HepG2 (cell line): ENCODE measurements at regions not wholly inside any gene's neighbourhood (a gene's known extent, or its start where the extent isn't known, plus 50 kb on each side); places are given as distances from the start of the nearest gene placed in this dataset.

ENCODE experiments used
- MAZ ChIP-seq, 2 experiments: sonication (generic) in 1 of 2; formaldehyde crosslinking in 1 of 2; IDR thresholded peaks; 2 replicates each; pipeline versions ENCODE4 v1.5.0 to v1.6.1; 2012 to 2020; ENCODE audit warnings: low read depth in 2 of 2, mild to moderate bottlenecking in 2 of 2, borderline replicate concordance in 1 of 2, improper control_type of control experiment in 1 of 2, low read length in 1 of 2, missing genetic modification reagents in 1 of 2, moderate library complexity in 1 of 2
- RBFOX2 ChIP-seq: fragments of 200-400 bp; formaldehyde crosslinking; IDR thresholded peaks from 2 replicates; pipeline ENCODE4 v1.6.1; 2017; ENCODE audit warnings: low read depth, mild to moderate bottlenecking, low read length
- SMC3 ChIP-seq: IDR thresholded peaks from 2 replicates; pipeline ENCODE4 v1.6.1; 2011; ENCODE audit warnings: low read length, improper control_type of control experiment
- ZNF124 ChIP-seq: sonication (generic); formaldehyde crosslinking; IDR thresholded peaks from 2 replicates; pipeline ENCODE4 v1.4.0; 2020; ENCODE audit warnings: missing genetic modification reagents
- ZNF253 ChIP-seq: sonication (generic); formaldehyde crosslinking; IDR thresholded peaks from 2 replicates; pipeline ENCODE4 v1.8.0; 2022; ENCODE audit warnings: mild to moderate bottlenecking, missing genetic modification reagents, borderline replicate concordance
- ZSCAN25 ChIP-seq: sonication (generic); formaldehyde crosslinking; IDR thresholded peaks from 2 replicates; pipeline ENCODE4 v1.8.0; 2022; ENCODE audit warnings: mild to moderate bottlenecking, missing genetic modification reagents
- TF ChIP-seq, protein P1 (sequence below): fragments of 450-650 bp; IDR thresholded peaks from 2 replicates; pipeline ENCODE4 v1.6.1; 2017; ENCODE audit warnings: mild to moderate bottlenecking

DNA sequence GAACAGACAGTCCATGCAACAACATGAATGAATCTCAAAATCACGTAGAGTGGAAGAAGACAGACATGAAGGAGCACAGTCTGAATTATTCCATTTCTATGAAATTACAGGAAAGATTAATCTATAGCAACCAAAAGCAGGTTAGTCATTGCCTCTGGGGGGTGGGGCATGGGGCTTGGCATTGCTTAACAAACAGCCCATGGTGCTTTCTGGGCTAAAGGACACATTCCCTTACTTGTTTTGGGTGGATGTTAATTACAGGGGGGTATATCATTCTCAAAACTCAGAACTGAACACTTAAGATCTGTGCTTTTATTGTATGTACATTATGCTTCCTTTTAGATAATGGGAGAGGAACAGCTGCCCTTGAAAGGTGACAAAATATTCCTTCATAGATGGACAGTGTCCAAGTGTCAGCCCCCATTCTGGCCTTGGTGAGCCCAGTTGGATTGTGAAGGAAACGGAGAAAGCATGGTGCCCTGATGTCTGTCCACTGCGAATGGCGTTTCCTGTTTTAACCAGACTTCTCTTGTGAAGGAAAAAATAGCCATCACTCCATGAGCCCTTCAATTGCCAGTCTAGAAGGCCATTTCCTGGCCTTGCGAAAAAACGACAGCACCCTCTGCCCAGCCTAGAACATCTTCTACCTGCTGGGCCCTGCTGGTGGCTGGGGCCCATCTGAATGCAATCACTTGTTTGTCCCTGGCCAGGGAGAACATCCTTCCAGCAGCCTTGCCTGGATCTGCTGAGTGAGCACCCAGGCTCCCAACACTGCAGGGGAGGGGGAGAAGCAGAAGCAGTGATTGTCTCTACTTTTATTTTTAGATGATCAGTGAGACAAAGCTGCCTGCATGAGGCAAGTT, 179.7 kb downstream of the BCAS1 start:
- TF ChIP-seq MAZ (IDR thresholded peaks at IDR 0.05; ENCODE audit: borderline replicate concordance, low read depth, low read length) (no peak), MAZ (CRISPR knock-in tag; IDR thresholded peaks at IDR 0.05; ENCODE audit: low read depth) (no peak), ZNF253 (CRISPR knock-in tag) (no peak), ZNF124 (no peak), ZSCAN25 (no peak), SMC3 (no peak), RBFOX2 (no peak)
- TF ChIP-seq, protein P1, sequence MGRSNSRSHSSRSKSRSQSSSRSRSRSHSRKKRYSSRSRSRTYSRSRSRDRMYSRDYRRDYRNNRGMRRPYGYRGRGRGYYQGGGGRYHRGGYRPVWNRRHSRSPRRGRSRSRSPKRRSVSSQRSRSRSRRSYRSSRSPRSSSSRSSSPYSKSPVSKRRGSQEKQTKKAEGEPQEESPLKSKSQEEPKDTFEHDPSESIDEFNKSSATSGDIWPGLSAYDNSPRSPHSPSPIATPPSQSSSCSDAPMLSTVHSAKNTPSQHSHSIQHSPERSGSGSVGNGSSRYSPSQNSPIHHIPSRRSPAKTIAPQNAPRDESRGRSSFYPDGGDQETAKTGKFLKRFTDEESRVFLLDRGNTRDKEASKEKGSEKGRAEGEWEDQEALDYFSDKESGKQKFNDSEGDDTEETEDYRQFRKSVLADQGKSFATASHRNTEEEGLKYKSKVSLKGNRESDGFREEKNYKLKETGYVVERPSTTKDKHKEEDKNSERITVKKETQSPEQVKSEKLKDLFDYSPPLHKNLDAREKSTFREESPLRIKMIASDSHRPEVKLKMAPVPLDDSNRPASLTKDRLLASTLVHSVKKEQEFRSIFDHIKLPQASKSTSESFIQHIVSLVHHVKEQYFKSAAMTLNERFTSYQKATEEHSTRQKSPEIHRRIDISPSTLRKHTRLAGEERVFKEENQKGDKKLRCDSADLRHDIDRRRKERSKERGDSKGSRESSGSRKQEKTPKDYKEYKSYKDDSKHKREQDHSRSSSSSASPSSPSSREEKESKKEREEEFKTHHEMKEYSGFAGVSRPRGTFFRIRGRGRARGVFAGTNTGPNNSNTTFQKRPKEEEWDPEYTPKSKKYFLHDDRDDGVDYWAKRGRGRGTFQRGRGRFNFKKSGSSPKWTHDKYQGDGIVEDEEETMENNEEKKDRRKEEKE = no peak
